Stimulated activated CD8-positive, alpha-beta memory T cell treated with anti-CD3 and anti-CD28 coated beads, Interleukin-15, amount 100 ng/mL, for 48 hours (primary cell): ENCODE measurements at regions not wholly inside any gene's neighbourhood (a gene's known extent, or its start where the extent isn't known, plus 50 kb on each side); places are given as distances from the start of the nearest gene placed in this dataset.

Experiments used
- DNase-seq, 2 donors: peaks; one replicate each; pipeline ENCODE4 v3.0.0-alpha.2; 2020; ENCODE audit warnings: low read depth in 2 of 2

DNA sequence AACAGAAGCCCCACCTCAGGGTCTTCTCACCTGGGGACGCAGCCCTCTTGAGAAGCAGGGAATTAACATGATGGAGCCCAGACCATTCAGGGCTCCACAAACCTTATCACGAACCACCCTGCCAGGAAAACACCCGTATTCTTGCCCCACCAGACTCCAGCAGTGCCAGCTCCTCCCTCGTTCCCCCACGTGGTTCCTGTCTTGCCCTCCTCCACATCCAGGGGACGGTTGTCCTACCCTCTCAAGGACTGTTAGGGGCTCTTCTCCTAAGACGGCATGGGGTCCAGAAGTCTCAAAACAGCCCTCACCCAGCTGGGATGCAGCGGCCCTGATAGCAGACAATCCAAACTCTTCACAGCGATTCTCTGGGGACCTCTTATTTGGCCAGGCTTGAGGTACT, 372.2 kb upstream of the HS6ST1 start:
- no peak for DNase-seq

DNA sequence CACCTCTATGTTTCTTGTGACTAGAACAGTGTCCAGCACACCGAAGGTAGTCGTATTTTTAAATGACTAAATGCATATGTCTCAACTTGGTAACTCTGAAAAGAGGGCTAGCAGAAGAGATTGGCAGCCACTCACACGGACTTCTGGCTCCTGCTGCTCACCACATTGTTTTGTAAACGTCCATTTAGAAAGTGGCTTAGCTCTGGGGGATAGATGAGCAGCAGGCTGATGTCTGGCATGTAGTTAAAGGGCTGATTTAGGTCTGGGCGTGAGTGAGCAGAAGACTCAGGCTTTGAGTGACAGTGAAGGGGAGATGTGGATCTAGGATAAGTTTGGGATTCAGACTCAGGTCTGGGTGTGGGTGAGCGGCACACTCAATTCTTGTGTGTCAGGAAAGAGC, 372.9 kb upstream of the HS6ST1 start:
- no peak for DNase-seq

GRCh38 chr2:128692895-128693742, 374.5 kb upstream of the HS6ST1 start:
- no peak for DNase-seq

DNA sequence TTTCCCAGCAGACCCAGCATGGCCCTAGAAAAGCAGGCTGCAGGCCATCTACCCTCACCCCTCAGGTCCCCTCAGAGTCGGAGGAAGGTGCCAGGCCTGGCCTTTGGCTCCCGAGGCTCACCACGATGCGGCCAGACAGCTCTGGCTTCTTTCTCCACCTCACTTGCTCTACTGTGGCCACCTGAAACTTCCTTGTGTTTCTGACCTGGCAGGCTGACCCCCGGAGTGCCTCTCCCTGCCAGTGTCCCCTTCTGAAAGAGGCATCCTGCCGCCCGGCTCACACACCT, 375.0 kb upstream of the HS6ST1 start:
- no peak for DNase-seq

- no peak for DNase-seq
Observed at GRCh38 chr2:128695646-128696220, 377.1 kb upstream of the HS6ST1 start.

DNA sequence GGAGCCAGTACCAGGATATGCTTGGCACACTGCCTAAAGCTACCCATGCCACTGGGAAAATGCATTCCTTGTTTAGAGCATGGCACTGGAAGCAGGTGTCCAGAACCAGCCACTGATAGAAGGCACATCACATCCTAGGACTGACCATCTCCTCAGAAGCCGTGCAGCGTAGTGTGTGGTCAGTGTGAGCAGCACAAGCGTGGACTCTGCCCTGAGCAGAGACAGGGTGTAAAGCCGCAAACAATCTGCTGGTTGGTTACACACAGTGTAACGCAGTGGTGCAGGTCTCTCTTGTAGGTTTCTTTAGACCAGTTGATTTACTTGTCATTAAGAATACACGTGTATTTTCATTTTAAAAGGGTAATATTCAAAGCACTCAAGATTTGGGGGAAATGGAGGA, 377.8 kb upstream of the HS6ST1 start:
- no peak for DNase-seq

- DNase-seq: no peak
Observed at GRCh38 chr2:128701418-128701817, 382.8 kb upstream of the HS6ST1 start.

- DNase-seq: no peak
Observed at GRCh38 chr2:128702616-128703015, 383.9 kb upstream of the HS6ST1 start.

GRCh38 chr2:128708106-128708816, 389.6 kb upstream of the HS6ST1 start:
- no peak for DNase-seq

DNA sequence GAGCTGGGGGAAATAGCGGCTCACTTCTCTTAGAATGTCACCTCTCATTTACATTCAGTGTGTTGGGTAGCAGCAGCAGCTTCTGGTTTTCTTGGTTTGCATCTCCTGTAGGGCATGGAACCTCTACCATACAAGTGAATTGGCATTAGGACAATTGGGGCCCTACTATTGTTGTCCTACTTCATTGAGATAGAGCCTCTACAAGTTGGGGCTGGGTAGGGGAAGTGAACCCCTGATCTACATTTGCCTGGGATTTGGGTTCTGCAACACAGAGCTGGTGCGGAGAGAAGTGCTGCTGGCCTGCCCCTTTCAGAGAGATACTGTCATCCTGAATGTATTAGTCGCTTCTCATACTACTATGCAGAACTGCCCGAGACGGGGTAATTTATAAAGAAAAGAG, 391.6 kb upstream of the HS6ST1 start:
- DNase-seq: no peak

DNA sequence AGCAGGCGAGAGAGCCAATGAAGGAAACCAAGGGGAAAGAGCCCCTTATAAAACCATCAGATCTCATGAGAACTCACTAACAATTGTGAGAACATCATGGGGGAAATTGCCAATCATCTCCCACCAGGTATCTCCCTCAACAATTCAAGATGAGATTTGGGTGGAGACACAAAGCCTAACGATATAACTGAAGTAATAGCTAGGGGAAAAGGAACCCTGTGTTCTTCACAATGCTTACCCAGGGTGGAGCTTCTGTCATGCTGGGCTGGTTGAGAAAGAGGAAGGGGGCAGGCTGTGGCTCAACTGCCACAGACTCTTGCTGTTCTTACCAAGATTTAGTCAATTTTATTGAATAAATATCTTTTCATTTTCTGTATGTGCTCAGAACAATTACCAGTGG, 392.1 kb upstream of the HS6ST1 start:
- DNase-seq: no peak

DNA sequence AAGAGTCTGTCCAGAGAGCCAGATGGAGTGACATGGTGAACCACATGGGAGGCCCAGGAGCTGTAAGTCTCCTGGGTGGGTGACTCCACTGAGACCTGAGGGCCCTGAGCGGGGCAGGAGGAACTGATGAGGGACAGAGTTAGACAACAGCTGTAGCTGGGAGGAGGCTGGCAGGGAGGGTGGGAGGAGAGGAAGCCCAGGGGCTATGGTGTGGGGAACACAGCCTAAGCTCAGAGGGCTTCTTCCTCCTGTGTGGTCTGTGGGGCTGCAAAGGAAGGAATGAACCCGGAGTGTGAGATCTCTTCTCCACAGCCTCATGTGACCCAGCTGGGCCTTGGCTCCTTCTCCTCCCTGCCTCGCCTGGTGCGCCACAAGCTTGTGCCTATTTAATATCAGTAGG, 395.6 kb upstream of the HS6ST1 start:
- no peak for DNase-seq

GRCh38 chr2:128714851-128715312, 396.2 kb upstream of the HS6ST1 start:
- DNase-seq: no peak

DNA sequence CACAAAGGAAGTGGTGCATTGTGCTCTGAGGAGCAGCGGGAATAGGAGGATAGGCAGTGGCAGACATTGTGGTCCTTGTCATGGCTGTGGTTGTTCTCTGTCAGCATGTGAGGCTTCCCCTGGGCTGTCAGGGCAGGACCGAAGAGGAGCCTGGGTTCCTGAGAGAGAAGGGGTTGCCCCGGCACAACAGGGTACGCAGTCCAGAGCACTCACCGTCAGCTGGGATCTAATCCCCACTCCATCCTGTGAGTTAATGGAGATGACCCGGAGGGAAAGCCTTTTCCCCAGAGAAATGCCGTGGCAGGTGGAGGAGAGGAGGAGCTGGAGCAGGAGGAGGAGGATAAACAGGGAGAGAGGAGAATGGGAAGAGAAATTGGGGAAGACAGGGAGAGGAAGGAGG, 396.7 kb upstream of the HS6ST1 start:
- no peak for DNase-seq

- DNase-seq: no peak
Observed at GRCh38 chr2:128716299-128716721, 397.6 kb upstream of the HS6ST1 start.

DNA sequence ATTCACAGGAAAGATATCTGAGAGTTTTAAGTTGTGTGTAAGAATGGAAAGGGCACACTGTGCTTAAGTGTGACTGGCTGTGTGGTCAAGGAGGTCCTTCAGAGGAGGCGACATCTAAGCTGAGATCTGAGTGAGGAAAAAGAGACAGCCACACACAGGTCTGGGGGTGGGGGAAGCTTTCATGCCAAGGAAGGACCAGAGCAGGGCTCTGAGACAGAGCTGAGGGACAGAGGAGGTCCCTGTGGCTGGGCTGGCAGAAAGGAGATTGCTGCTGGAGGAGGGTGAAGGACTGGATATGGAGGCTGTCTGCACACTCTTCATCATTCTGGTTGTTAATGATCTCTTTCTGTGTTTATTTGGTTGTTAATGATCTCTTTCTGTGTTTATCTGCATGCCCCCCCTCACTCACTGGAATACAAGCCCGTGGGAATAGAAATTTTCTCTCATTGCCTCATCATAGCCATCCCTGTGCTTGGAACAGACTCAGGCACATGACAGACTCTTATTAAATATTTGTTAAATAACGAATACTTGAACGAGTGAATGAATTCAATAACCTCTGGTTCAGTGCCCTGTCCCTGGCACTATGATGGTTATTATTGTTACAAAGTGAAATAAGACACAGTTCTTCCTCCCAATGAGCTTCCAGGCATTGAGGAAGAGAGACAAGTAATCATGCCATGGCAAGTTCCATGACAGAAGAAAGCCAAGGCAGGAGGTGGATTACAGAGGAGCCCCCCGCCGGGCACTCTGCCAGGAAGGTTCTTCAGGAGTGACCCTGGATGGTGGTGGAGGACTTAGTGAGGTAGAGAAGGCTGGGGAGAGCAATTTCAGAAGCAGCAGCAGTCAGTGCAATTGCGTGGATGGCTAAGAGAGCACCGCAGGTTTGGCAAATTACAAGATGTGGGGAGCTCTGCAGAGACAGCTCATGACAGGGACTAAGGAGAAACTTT, 399.4 kb upstream of the HS6ST1 start:
- DNase-seq: no peak

DNA sequence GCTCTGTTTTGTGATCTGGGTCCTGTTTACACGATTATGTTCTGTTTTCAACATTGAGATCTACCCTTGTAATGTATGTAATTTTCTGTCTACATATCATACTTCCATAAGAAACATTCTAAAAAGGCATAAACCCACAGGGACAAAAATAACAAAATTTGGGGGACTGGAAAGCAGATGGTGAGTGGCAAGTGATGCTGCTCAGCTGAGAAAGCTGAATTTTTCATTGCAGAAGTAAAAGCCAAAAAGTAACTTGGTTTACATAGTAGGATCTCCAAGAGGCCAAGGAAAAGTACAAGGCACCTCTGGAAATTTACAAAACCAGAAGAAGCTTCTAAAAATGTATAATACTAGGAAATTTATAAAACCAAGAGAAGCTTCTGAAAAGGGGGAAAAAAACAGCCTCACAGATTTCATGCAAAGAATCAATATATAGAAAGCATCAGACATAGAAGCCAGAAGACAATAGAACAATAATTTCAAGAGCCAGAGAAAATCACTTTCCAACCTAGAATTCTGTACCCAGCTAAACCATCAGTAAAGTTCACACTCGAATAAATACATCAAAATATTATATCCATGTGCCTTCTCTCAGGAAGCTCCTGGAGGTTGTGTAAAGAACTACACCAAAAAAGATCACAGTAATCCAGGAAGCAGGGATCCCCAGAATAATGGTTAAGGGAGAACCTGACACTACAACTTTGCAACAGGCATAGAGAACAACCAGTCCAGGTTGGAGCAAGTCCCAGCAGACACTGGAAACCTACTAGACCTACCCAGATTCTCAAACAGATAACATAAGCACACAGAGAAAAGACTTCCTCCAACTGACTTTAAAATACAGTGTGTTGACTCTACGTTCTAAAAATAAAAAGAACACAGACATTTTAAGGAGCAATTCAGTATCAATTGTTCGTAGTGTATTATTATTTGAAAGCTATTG, 401.7 kb upstream of the HS6ST1 start:
- DNase-seq: no peak

- no peak for DNase-seq
Observed at GRCh38 chr2:128721096-128721495, 402.4 kb upstream of the HS6ST1 start.

DNA sequence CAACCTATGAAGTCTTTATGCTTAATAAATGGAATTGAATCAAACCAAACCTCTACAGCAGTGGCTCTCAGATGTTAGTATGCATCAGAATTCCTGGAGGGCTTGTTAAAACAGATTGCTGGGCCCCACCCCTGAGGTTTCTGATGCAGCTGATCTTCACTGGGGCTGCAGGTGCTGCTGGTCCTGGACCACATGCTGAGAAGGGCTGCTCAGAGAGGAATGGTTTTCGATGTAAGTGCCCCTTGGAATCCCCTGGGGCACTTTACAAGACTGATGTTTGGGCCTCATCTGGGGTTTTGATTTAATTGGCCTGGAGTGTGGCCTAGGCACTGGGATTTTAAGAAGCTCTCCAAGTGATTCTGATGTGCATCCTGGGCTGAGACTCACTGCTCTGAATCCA, 403.8 kb upstream of the HS6ST1 start:
- no peak for DNase-seq

- DNase-seq: no peak
Observed at GRCh38 chr2:128724547-128724946, 405.9 kb upstream of the HS6ST1 start.

DNA sequence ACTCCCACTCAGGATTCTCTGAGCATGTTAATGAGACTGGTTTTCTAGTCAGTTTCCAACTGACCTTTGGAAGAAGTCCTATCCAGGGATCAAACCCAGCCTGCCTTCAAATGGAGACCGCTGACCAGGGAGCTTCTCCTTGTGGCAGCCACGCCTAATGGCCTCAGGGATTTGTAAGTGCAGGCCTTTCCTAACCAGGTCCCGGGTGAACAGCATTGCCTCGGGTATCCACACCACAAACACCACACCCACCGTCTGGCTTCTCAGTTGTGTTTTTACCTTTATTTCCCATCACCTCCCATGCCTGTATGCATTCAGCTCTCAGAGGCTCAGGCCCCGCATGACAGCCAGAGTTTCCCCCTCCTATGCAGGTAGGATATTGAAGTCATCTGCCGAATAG, 406.3 kb upstream of the HS6ST1 start:
- no peak for DNase-seq
